ENCODE measurements at regions not wholly inside any gene's neighbourhood (a gene's known extent, or its start where the extent isn't known, plus 50 kb on each side); places are given as distances from the start of the nearest gene placed in this dataset.

DNA sequence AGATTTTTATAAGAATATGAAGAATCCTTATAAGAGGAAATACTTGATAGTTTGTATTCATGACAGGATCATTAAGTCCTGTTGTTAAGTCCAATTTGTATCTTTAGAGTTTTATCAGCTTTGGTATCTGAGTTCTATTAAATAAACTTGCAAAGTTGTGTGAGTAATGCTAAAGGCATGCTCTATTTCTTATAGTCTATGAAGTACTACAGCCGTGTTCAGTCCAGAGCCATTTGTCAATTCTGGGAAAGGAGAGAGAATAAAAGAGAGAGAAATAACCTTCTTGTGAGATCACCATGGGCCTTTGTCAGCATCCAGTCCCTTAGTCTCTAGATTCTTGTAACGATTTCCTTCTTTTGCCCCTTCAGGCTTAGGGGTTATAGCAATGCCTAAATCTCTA lies 181.2 kb upstream of the POU3F2 start:
- Histone ChIP-seq H3K27ac (ENCODE audit: insufficient read depth, low read depth, low read length, poor library complexity, severe bottlenecking) (no peak overlapping the region), H3K4me3 (ENCODE audit: insufficient read depth, low read depth, low read length) (no peak overlapping the region), H3K9me3 (ENCODE audit: control insufficient read depth, low read length) (no peaks in the 10 kb centered on the region), H3K36me3 (ENCODE audit: control insufficient read depth, insufficient read depth, low read length) (no peaks in the 10 kb centered on the region), H3K4me1 (ENCODE audit: control insufficient read depth, insufficient read depth, low read length) (peaks cover 5% of the 10 kb centered on the region), H3K27me3 (ENCODE audit: control insufficient read depth, insufficient read depth, low read length, poor library complexity, severe bottlenecking) (no peaks in the 10 kb centered on the region)
- WGBS, 2 experiments: 63 to 76% methylated on average over 2 of the region's 2 CpGs

DNA sequence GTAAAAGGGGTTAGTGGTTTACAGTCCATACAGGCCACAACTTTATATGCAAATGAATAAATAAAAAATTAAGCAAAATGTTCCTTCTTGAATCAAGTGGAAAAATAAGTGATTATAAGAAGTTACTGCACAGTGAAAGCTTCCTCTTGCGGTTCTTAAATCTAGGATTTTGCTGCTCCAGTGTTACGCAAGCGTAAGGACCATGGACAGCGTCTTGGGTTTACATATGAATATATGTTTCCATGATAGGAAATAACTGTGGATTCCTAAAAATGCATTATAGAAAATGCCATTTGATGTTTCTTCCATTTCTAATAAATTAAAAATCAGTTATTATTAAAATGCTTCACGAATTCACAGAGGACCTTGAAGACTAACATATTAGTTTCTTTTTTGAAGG lies 176.6 kb upstream of the POU3F2 start:
- WGBS, 2 experiments: 81% methylated on average over 4 to 5 of the region's 5 CpGs
- Histone ChIP-seq H3K9me3 (ENCODE audit: control insufficient read depth, low read length) (no peaks in the 10 kb centered on the region), H3K36me3 (ENCODE audit: control insufficient read depth, insufficient read depth, low read length) (no peaks in the 10 kb centered on the region), H3K4me3 (ENCODE audit: insufficient read depth, low read depth, low read length) (no peak overlapping the region), H3K27me3 (ENCODE audit: control insufficient read depth, insufficient read depth, low read length, poor library complexity, severe bottlenecking) (no peaks in the 10 kb centered on the region), H3K27ac (ENCODE audit: insufficient read depth, low read depth, low read length, poor library complexity, severe bottlenecking) (no peak overlapping the region), H3K4me1 (ENCODE audit: control insufficient read depth, insufficient read depth, low read length) (no peaks in the 10 kb centered on the region)

DNA sequence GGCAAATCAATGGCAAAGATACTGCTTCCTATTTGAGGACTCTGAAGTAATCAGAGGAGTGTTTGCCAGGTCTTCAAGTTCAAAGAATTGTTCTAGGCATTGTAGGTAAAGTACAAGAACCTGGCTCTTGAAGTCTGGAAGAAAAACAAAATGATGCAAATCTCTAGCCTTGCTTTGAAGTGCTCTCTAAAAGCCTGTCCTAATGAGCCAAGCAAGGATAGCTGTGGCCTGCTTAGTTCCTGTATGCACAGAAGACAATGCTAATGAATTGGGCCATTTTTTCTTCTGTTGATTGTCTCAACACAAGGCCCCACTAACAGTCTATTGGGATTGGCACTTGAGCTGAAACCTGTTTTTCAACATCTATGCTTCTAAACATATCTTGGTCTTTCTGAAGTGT lies 165.0 kb upstream of the POU3F2 start:
- H3K4me1 ChIP-seq (ENCODE audit: control insufficient read depth, insufficient read depth, low read length): peaks cover 3% of the 10 kb centered on the region
- no peaks in the 10 kb centered on the region for H3K27me3 ChIP-seq (ENCODE audit: control insufficient read depth, insufficient read depth, low read length, poor library complexity, severe bottlenecking)
- H3K36me3 ChIP-seq (ENCODE audit: control insufficient read depth, insufficient read depth, low read length): no peaks in the 10 kb centered on the region
- no peak overlapping the region for H3K27ac ChIP-seq (ENCODE audit: insufficient read depth, low read depth, low read length, poor library complexity, severe bottlenecking)
- H3K9me3 ChIP-seq (ENCODE audit: control insufficient read depth, low read length): no peaks in the 10 kb centered on the region
- no peak overlapping the region for H3K4me3 ChIP-seq (ENCODE audit: insufficient read depth, low read depth, low read length)

DNA sequence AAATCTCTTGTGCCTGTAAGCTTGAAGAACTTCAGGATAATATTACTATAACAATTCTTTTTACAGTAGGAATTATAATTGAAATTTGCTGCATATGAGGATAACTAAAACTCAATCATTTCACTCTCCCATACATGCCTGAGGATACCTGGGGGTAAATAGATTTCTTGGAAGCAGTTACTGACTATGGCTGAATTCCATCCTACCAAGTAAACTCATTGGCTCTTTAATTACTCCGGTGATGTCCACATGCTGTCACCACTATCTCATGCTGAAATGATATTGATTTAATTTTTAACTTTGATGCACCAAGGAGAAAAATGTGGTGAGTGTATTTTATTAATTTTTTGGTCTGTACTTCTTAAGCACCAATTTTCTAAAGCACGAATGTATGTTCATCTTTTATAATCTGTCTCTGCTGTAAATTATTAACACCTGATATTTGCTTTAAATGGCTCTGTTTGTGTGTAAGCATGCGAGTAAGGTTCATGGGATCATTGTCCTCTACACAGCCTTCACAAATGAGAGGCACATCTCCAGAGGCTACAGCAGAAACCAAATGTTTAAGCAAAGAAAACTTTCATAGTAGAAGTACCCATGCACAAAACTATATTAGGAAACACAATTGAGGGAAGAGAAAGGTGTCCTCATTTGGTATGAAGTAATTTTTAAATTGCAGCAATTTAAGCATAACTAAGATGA lies 164.2 kb upstream of the POU3F2 start:
- Histone ChIP-seq H3K27ac (ENCODE audit: insufficient read depth, low read depth, low read length, poor library complexity, severe bottlenecking) (no peak overlapping the region), H3K9me3 (ENCODE audit: control insufficient read depth, low read length) (no peaks in the 10 kb centered on the region), H3K36me3 (ENCODE audit: control insufficient read depth, insufficient read depth, low read length) (no peaks in the 10 kb centered on the region), H3K4me1 (ENCODE audit: control insufficient read depth, insufficient read depth, low read length) (peaks cover 3% of the 10 kb centered on the region), H3K27me3 (ENCODE audit: control insufficient read depth, insufficient read depth, low read length, poor library complexity, severe bottlenecking) (no peaks in the 10 kb centered on the region), H3K4me3 (ENCODE audit: insufficient read depth, low read depth, low read length) (no peak overlapping the region)
- 100% methylated on average over 1 to 2 of the region's 3 CpGs for WGBS, 2 experiments

DNA sequence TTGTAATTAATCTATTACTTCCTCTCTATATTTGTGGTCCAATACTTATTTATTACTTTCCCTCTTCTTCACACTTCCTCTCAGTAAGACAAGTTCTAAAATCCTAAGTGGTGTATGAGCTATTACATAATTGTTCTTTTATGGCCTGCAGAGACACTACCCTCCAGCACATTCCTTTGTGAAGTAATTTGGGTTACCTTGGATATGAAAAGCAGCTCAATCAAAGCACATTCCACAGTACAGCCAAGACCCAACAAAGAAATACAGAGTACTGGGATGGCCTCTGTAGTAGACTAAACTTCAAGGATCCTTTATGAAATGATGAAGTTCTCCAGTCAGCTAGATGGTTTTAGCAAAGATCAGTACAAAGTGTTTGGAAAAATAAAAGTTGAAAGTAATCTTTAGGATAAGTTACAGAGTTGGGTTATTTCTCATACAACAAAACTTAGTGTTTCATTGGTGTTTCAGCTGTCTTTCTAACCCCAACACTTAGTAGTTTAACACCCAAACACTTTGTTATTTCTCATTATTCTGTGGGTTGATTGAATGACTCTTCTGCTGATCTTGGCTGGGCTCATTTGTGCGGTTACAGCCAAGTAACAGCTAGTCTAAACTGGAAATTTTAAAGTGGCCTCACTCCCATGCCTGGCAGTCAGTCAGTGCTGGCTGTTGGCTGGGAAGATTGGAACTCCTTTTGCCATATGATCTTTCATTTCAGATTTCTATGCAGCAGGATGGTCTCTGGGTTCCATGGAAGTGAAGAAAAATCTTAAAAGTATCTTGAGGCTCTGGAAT lies 161.5 kb upstream of the POU3F2 start:
- no peaks in the 10 kb centered on the region for H3K9me3 ChIP-seq (ENCODE audit: control insufficient read depth, low read length)
- H3K27ac ChIP-seq (ENCODE audit: insufficient read depth, low read depth, low read length, poor library complexity, severe bottlenecking): peak overlapping the region; percentile 9
- peaks cover 3% of the 10 kb centered on the region for H3K4me1 ChIP-seq (ENCODE audit: control insufficient read depth, insufficient read depth, low read length)
- no peaks in the 10 kb centered on the region for H3K27me3 ChIP-seq (ENCODE audit: control insufficient read depth, insufficient read depth, low read length, poor library complexity, severe bottlenecking)
- 84 to 94% methylated on average over 1 of the region's 1 CpG for WGBS, 2 experiments
- H3K4me3 ChIP-seq (ENCODE audit: insufficient read depth, low read depth, low read length): no peak overlapping the region
- H3K36me3 ChIP-seq (ENCODE audit: control insufficient read depth, insufficient read depth, low read length): no peaks in the 10 kb centered on the region

DNA sequence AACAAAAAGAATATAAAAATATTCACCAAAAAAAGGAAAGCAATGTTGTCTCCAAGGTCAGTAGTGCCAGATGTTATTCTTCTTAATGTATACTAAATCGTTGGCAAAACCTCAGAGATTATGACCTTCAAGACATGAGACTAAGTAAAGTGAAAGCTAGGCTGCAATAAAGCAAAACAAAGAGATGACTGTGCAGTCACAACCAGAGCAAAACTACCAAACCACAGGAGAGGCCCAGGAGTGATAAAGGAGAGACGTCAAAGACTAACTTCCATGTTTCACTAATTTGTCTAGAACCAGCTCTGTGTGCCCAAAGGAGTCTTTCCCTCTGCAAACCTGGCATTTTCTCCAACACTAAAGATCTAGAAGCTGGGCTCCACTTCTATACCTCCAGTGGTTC lies 155.9 kb upstream of the POU3F2 start:
- no peaks in the 10 kb centered on the region for H3K36me3 ChIP-seq (ENCODE audit: control insufficient read depth, insufficient read depth, low read length)
- 88 to 89% methylated on average over 2 of the region's 2 CpGs for WGBS, 2 experiments
- no peak overlapping the region for H3K27ac ChIP-seq (ENCODE audit: insufficient read depth, low read depth, low read length, poor library complexity, severe bottlenecking)
- H3K4me1 ChIP-seq (ENCODE audit: control insufficient read depth, insufficient read depth, low read length): no peaks in the 10 kb centered on the region
- no peaks in the 10 kb centered on the region for H3K9me3 ChIP-seq (ENCODE audit: control insufficient read depth, low read length)
- no peak overlapping the region for H3K4me3 ChIP-seq (ENCODE audit: insufficient read depth, low read depth, low read length)
- no peaks in the 10 kb centered on the region for H3K27me3 ChIP-seq (ENCODE audit: control insufficient read depth, insufficient read depth, low read length, poor library complexity, severe bottlenecking)

DNA sequence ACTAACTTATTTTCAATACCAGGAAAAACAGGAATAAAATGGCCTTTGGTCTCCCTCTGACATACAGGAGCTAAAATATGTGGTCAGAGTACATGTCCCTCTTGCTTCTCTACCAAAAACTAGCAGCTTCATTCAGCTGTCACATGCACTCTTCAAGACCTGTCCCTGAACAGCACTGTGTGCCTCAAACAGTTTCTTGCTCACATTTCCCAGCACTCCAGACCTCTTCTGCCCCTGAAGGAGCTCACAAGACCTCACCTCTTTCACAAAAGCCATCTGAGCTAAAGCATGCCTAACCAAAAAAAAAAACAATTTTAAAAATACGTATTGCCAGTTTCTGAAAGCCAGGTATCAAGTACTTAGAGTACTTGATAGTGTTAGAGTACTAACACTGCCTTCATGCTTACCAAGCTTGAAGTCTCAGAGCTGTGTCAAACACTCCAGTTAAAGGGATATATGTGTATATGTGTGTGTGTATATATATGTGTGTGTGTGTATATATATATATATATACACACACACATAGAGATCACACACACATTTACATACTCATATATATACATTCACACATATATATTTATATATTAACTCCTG lies 148.3 kb upstream of the POU3F2 start:
- H3K9me3 ChIP-seq (ENCODE audit: control insufficient read depth, low read length): no peaks in the 10 kb centered on the region
- H3K27ac ChIP-seq (ENCODE audit: insufficient read depth, low read depth, low read length, poor library complexity, severe bottlenecking): no peak overlapping the region
- no peak overlapping the region for H3K4me3 ChIP-seq (ENCODE audit: insufficient read depth, low read depth, low read length)
- WGBS, 2 experiments: 88 to 100% methylated on average over 1 of the region's 1 CpG
- H3K36me3 ChIP-seq (ENCODE audit: control insufficient read depth, insufficient read depth, low read length): no peaks in the 10 kb centered on the region
- no peaks in the 10 kb centered on the region for H3K27me3 ChIP-seq (ENCODE audit: control insufficient read depth, insufficient read depth, low read length, poor library complexity, severe bottlenecking)
- H3K4me1 ChIP-seq (ENCODE audit: control insufficient read depth, insufficient read depth, low read length): no peaks in the 10 kb centered on the region

DNA sequence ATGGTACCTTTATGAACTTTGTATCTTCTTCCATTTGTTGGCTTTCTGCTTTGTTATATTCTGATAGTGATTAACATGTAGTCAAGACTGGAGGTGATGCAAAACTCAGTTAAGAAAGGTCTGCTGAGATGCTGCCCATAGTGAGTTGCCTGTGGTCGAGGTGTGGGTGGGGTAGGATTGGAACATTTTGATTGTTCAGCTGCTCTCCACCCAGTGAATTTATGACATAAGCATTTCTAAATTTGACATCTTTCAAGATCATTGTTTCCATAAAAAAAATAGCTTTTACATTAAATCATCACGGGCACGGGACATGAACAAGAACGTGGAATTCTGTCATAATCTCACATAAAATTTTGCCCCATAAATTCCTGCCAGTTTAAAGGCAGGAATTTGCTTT lies 146.6 kb upstream of the POU3F2 start:
- H3K9me3 ChIP-seq (ENCODE audit: control insufficient read depth, low read length): no peaks in the 10 kb centered on the region
- 74 to 84% methylated on average over 4 of the region's 4 CpGs for WGBS, 2 experiments
- H3K27ac ChIP-seq (ENCODE audit: insufficient read depth, low read depth, low read length, poor library complexity, severe bottlenecking): no peak overlapping the region
- H3K4me3 ChIP-seq (ENCODE audit: insufficient read depth, low read depth, low read length): no peak overlapping the region
- no peaks in the 10 kb centered on the region for H3K4me1 ChIP-seq (ENCODE audit: control insufficient read depth, insufficient read depth, low read length)
- H3K27me3 ChIP-seq (ENCODE audit: control insufficient read depth, insufficient read depth, low read length, poor library complexity, severe bottlenecking): no peaks in the 10 kb centered on the region
- no peaks in the 10 kb centered on the region for H3K36me3 ChIP-seq (ENCODE audit: control insufficient read depth, insufficient read depth, low read length)

DNA sequence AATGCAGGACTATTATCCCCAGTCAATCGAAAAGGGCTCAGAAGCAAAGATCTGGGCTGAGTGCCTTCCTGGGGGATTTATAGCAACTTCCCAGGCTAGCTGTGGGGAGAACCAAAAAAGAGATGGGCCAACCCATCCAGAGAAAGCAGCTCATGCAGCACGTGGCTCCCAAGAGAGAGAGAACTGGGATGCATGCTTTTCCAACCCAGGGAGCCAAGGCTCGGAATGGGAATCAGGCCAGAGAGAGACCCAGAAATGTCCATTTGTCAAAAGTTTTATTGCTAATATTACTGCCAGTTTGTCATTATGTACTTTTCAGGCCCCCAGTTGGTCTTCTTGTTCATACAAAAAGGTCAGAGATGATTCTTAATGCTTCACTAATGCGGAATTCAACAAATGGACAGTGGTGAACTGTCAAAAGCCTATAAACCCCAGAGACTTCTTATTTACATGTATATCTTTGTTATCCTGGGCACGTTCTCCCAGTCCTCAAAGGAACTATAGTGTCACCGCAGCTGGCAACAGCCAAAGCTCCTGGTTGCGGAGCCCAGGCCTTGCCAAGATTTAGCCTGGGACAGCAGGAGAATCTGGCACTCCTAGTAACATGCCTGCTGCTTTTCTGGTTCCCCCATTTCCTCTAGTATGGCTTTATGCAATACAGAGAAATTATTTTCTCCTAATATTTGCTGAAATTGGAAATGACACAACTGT lies 139.1 kb upstream of the POU3F2 start:
- Histone ChIP-seq H3K9me3 (ENCODE audit: control insufficient read depth, low read length) (no peaks in the 10 kb centered on the region), H3K27ac (ENCODE audit: insufficient read depth, low read depth, low read length, poor library complexity, severe bottlenecking) (no peak overlapping the region), H3K27me3 (ENCODE audit: control insufficient read depth, insufficient read depth, low read length, poor library complexity, severe bottlenecking) (no peaks in the 10 kb centered on the region), H3K4me3 (ENCODE audit: insufficient read depth, low read depth, low read length) (no peak overlapping the region), H3K4me1 (ENCODE audit: control insufficient read depth, insufficient read depth, low read length) (no peaks in the 10 kb centered on the region), H3K36me3 (ENCODE audit: control insufficient read depth, insufficient read depth, low read length) (no peaks in the 10 kb centered on the region)
- WGBS, 2 experiments: 89 to 91% methylated on average over 7 of the region's 7 CpGs

DNA sequence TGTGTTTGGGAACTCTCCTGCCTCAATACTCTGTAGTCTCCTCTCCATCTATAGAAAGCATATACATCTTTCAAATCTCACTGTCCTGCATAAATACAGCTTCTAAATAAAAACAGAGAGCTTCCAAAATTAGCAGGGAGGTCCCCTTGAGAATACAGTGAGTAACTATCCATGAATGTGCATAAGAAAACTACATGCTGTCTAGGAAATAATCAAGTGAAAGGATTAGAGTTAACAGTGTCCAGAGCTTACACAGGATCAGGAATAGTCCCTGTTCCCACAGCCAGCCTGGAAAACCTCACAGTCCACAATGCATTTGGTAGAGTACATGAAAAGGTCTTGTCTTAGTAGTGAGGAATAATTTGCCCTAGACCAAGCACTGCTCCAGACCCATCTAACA lies 123.0 kb upstream of the POU3F2 start:
- Histone ChIP-seq H3K27ac (ENCODE audit: insufficient read depth, low read depth, low read length, poor library complexity, severe bottlenecking) (no peak overlapping the region), H3K4me1 (ENCODE audit: control insufficient read depth, insufficient read depth, low read length) (peaks cover 9% of the 10 kb centered on the region), H3K4me3 (ENCODE audit: insufficient read depth, low read depth, low read length) (no peak overlapping the region), H3K36me3 (ENCODE audit: control insufficient read depth, insufficient read depth, low read length) (no peaks in the 10 kb centered on the region), H3K27me3 (ENCODE audit: control insufficient read depth, insufficient read depth, low read length, poor library complexity, severe bottlenecking) (no peaks in the 10 kb centered on the region), H3K9me3 (ENCODE audit: control insufficient read depth, low read length) (no peaks in the 10 kb centered on the region)

Data from ectodermal cell (in vitro differentiated cells).